GM19351 (cell line): ENCODE measurements at regions not wholly inside any gene's neighbourhood (a gene's known extent, or its start where the extent isn't known, plus 50 kb on each side); places are given as distances from the start of the nearest gene placed in this dataset.
"Not testable (repeated sequence)": the region's sequence is repeated elsewhere in the genome, so short reads cannot be mapped to it uniquely, and the experiment has no call there.

Source experiments
- ATAC-seq: cut with Tn5 transposase; IDR thresholded peaks from one replicate; pipeline ENCODE4 v1.9.1; 2021; ENCODE audit warnings: mild to moderate bottlenecking, moderate library complexity; ENCODE audit not compliant: unreplicated experiment

DNA sequence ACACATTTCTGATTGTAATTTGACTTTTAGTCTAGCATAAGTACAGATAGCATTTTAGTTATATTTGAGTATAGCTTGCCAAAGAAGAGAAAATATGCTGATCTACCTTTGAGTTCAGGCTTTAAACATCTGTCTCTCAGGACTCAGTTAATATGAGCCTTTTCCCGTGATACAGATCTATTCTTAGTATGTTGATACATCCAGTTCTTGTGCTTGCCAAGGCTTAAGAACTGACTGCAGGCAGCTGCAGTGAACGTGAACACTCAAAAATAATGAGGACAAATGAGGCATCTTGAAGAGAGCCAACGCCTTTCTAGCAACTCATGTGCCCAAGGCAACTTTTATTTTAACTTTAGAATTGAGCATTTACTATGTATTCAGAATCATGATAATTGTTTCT lies 325.5 kb downstream of the SI start:
- no peak for ATAC-seq

DNA sequence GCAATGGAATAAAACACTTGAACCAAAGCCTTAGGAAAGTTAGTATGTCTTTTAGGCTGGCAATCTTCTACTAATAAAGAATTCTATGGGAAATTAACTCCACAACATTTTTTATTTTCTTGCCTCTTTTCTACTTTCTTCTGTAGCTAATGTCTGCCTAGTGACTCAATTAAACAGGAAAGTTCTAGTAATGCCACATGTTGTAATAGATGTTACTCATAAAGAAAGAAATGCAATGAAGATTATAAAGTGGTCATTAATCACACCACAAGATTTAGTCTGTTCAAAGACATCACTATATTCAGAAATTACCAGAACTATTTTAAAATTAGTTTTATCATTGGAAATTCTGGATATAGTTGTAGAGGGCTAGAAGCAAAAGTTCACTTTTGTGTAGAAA lies 329.7 kb downstream of the SI start:
- no peak for ATAC-seq

DNA sequence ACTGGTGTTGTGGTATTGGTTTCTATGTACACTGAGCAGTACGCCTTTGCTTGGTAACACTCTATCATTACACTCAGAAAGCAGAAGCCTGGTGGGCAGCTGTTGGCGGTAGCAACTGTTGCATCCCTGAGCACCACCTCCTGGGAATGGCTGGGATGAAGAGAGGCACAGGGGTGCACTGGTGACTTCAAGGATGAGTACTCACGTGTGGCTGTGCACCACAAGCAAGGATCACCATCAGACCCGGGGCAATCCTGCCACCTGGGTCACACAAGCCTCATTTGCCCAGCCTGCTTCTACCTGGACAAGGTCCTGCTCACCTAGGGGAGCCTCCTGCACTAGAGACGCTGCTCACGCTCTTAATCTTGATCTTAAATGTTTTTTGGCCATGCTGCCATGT lies 336.4 kb downstream of the SI start:
- ATAC-seq = no peak

DNA sequence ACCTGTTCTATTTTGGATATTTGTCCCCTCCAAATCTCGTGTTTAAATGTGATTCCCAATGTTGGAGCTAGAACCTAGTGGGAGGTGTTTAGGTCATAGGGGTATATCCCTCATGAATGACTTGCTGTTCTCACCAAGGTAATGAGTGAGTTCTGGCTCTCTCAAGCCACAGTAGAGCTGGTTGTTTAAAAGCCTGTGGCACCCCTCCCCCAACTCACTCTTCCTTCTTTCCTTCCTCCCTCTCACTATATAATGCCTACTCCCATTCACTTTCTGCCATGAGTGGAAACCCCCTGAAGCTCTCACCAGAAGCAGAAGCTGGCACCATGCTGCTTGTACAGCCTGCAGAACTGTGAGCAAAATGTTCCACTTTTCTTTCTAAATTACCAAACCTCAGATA lies 341.1 kb downstream of the SI start:
- ATAC-seq = no peak

DNA sequence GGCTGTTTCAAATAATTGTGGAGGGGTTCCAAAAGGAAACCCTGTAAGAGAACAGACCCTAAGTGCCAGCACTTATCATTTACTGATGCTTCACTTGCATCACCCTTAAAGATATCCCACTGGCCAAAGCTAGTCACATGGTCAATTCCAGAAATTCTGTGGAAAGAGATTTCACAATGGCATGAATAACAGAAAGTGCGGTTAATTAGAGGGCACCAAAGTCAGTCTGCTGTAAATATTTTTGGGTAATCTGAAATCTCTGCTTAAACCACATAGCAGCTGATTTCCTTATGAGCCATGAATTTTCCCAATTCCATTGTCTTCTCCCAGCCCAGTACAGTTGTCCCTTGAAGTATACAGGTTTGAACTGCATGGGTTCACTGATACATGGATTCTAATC lies 346.1 kb downstream of the SI start:
- ATAC-seq = no peak

DNA sequence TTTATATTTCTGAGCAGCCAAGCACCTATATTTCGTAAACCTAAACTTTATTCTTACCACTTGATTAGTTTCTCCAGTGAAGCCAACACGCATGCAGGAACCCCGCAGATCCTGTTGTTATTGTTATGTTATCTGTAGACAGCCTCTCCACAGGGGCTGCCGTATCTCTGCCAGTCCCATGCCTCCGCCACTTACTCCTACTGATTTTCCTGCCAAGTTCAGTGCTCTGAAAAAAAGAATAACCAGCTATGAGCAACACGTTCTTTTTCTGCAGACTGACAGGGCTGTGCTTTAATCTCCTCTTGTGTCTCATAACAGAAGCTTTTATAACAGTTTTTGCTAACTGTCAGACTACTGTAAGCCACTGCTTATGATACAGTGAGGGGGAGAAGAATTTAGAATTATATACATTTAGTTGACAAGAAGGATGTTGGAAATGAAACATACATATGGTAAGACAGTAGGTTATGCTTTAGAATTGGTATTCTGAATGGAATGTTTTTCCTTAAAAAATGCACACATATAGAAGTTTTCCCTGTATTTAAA lies 347.4 kb downstream of the SI start:
- ATAC-seq = no peak

DNA sequence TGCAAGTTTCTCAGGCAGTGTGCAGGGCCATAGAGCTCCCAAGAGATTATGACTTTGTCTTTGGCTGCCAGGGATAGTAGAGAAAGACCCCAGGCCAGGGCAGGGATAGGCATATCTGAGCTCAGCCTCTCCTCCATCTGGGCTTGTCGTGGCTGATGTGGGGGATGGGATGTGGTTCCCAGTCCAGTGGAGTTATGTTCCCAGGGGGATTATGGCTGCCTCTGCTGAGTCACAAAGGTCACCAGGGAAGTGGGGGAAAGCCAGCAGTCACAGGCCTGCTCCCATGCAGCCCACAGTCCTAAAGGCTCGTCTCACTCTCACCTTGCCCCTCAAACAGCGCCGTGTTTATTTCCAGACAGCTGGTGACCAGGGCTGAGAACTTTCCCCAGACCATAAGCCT lies 354.9 kb downstream of the SI start:
- ATAC-seq = no peak

DNA sequence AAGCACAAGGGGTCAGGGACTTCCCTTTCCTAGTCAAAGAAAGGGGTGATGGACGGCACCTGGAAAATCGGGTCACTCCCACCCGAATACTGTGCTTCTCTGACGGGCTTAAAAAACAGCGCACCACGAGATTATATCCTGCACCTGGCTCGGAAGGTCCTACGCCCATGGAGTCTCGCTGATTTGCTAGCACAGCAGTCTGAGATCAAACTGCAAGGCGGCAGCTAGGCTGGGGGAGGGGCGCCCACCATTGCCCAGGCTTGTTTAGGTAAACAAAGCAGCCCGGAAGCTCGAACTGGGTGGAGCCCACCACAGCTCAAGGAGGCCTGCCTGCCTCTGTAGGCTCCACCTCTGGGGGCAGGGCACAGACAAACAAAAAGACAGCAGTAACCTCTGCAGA lies 375.5 kb downstream of the SI start:
- not testable (repeated sequence) for ATAC-seq

DNA sequence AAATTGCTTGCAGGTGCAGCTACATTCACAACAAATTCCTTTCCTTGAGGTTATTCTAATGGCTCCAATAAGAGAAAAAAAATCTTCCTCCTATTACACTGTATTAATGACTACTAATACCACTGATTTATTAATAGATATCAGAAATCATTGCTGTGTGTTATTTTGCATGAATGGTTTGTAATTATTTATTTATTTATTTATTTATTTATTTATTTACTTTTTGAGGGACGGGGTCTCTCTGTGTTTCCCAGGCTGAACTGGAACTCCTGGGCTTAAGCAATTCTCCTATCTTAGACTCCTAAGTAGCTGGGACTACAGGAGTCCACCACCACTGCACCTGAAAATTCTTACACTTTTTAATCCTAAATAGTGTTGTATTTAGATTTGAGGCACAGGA lies 390.4 kb downstream of the SI start:
- no peak for ATAC-seq

DNA sequence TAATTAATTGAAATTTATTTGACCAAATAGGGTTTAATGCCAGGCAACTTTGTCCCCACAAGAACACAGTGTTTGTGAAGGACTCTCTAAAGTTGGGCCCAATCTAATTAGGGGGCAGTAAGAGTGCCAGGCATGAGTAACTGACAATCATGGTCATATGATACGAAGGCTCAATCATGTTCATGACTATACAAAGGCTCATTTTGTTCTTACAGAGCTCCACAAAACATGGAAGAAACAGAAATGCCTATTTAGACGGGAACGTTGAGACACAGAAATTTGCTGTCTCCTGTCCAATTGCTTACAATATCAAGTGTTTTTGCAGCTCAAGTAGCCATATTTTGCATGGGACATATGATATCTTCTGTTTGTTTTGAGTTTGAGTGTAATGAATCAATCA lies 391.1 kb downstream of the SI start:
- no peak for ATAC-seq

DNA sequence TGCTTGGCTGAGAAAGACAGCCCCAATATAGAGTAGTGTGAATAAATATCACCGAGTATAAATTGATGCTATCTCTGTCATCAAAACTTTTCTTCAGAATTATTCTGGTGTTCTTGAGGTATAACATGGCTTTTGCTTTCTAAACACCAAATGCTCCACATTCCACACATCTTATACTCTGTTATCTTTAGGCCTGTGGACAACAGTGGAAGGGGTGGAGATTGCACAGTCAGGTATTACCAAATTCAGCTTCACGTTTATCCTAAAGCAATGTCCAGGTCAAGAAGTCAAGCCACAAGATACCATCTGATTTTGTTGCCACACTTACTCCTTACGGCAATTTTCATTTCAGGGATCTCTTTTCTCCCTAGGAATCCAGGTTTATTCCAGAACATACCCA lies 394.8 kb downstream of the SI start:
- no peak for ATAC-seq

DNA sequence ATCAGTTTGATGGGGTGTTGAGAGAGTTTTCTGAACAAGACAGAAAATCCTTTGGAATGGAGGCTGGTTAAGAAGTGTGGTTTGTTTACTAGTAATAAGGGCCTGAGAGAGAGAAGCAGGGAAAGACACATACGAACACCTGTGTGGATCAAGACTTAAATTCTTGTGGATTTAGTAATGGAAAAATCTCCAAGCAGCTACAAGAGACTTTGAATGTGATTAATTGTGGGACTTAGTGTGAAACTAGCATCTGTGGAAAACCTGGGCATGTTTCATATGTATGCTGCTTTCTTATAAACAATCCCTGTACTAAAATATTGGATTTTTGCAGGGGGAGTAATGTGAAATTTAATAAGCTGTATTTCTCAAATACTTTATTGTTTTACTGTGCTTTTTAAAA lies 399.1 kb downstream of the SI start:
- no peak for ATAC-seq

DNA sequence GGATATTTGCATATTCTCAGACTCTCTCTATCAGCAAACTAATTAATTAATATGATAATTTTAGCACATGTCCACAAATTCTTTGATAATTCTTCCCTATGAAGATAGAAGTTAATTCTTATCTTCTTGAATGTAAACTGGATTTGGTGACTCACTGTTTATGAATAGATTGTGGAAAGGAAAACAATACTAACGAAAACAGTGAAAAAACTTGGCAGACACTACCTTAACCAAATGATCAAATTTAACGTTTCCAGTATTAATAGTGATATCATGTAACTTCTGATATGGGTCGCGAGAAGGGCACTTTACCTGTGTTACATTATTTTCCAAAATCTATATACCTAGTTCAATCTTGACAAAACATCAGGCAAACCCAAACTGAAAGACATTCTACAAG lies 401.0 kb downstream of the SI start:
- ATAC-seq = no peak

DNA sequence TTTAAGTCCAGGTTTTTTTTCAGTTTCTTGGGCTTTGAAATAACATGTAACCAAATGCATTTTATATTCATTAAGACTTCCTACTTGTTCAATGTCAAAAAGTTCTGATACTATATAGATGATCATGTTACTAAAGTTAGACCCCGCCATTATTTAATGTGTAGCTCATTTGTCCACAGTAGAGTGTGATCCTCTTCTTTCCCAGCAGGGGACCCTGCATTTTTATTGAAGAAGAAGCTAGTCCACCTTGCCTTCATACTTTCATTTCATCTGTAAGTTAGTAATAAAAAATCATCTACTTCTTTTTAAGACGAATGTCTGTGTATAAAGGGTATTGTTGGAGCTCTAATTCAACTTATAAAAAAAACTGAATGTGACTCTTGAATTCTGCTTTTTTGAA lies 404.6 kb downstream of the SI start:
- ATAC-seq = no peak

DNA sequence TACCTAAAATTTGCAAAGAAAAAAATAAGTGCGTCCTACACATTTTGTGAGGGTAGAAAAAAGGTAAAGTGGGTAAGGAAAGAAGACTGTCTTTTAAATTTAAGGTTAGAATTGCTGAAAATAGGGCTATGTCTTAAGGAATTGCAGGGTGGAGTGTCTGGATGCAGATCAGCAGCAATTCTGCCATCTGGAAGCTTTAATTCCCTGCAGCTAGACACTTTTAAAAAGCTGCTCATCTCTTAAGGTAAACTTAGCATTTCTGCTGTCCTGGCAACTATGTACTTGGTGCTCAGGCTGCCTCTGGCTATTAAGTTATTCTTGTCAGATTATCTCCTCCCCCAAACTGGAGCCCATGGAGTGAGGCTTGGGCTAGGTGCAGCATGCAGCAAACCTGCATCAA lies 420.2 kb downstream of the SI start:
- no peak for ATAC-seq

DNA sequence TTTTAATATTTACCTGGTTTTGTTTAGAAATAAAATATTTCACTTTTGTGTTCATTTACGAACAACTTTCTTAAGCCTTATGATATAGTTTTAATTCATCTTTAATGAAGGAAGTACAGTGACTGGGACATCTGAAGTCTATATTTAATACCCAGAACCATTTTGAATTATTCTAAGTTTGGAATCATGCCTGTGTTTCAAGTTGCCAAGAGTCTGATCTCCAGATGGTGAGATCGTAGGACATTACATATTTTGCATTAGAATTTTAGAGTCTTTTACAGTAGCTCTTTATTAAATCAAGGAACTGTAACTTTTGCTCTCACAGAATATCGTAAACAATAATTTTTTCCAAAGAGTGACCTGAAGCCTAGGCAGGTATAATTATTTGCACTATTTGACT lies 420.7 kb downstream of the SI start:
- no peak for ATAC-seq

DNA sequence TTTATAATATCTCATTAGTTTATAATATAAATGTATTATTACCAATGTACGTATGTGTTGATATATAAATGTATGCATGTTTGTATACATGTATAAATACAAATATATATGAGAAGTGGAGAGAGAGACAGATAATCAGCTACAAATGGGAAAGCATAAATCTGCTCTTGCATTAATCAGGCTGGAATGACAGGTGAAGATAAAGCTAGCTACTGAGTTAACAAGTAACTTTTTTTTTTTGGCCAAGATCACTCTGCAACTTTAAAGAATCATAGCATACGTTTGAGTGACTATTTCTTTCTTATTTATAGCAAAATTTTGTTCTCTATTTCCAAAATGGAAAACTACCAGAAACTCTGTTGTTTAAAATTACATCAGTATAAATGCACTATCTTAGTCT lies 422.8 kb downstream of the SI start:
- ATAC-seq = no peak

DNA sequence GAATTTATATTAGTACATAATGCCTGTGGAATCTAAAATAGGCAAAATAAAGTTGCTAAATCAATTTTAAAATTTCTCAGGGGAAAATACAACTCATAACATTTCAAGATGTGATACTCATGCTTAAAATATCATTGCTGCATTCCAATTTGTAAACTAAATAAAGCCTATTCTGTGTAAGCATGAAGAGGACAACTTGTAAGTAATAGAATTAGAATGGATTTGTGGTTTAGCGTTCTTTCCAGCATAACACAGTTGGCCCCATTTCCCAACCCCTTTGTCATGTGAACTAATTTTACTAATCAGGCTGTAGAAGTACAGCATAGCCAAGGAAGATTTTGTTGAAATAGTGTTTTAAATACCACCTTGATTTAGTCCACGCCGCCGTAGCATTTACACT lies 437.2 kb downstream of the SI start:
- ATAC-seq = no peak

DNA sequence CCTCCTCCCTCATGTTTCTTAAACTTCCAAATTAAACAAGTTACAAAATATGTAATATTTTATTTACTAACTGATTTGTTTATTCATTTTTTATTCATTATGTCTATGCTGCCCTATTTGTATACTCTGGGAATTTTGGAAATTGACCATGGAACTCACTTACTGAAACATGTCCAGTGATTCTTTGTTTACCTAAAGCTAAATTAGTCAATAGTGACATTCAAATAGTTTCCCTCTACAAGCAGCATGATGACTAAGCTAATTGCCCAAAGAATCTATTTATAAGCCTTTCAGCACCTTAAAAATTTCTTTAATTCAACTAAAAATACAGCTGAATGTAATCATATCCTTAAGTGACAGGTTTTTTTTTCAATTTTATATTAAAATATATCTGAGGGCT lies 437.7 kb downstream of the SI start:
- no peak for ATAC-seq

DNA sequence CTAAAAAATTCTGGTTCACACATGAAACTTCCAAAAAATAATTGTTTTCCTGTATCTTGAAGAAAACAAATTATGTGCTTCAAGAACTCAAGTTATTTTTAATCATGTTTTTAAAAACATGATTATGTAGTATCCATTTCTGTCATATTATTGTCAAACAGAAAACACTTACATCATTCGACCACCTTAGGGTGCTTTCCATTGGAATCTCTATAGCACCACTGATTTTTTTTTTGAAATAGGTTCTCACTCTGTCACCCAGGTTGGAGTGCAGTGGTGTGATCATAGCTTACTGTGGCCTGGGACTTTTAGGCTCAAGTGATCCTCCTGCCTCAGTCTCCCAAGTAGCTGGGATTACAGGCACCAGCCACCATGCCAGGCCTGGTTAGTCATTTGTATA lies 457.3 kb downstream of the SI start:
- no peak for ATAC-seq

DNA sequence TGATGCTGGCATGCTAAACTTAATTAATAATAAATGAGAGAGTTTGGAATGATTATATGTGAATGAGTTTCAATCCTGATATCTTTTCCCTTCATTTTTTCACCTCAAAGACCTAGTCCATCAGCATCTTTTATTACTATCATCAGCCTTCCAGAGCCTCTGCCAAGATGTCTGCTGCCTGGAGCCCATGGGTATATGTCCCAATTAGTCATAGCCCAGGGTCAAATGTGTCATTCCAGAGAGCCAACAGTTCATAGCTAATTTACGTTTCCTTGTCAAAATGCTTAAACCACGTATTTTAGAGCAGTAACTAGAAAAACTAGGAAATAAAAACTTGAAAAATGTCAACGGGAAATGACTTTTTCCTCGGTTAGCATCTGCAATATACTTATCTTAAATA lies 457.9 kb downstream of the SI start:
- no peak for ATAC-seq

DNA sequence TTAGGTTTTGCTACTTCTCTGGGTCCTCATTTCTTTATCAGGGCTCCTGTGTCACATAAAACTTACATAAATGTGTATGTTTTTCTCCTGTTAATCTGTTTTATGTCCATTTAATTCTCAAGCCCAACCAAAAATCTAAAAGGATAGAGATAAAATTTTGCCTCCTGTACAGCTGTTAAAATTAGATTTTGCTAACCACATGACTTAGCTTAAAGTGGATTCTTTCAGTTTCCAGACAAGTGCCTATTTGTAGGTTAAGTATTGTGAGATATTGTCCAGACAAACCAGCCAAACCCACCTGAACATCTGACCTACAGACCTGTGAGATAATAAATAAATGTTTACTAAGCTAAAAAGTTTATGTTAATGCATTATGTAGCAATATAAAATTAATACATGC lies 465.5 kb downstream of the SI start:
- ATAC-seq = no peak

DNA sequence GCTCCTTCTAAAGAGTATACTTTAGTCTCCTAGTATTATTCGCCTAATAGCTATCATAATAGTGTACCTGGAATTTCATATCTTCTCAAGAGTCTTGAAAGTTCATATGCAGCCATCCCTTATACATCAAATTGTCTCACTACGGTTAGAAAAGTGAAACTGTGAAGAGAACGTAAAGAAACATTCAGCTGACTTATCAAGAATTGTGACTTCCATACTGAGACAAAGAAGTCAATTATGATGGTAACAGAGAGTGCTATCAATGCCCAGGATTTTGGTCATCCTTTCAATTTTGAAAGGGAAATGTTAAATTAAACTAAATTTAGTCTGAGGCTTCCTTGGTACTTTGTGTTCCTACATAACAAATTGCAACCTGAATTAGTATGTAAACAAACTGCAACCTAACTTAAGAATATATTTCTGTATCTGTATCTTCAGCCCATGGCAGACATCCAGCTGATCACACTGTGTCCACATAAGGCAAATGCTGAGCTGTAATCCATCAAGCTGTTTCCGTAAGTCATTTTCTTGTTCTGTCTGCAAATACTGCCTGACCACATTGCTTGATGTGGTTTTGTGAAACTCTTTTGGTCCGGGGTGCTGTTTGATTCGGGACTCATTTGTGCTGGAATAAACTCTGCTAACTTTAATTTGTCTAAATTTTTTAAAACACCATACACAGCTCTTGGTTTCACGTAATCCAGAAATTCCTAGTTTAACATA lies 469.6 kb downstream of the SI start:
- ATAC-seq = no peak
